ENCODE measurements at regions not wholly inside any gene's neighbourhood (a gene's known extent, or its start where the extent isn't known, plus 50 kb on each side); places are given as distances from the start of the nearest gene placed in this dataset.
"Not testable (repeated sequence)": the region's sequence is repeated elsewhere in the genome, so short reads cannot be mapped to it uniquely, and the experiment has no call there.

- H3K9me2 ChIP-seq (ENCODE audit: low read depth, low read length): no peaks in the 10 kb centered on the region
- H3K27ac ChIP-seq (ENCODE audit: low read depth, low read length, poor library complexity, severe bottlenecking): no peak overlapping the region
- no peaks in the 10 kb centered on the region for H3K79me2 ChIP-seq (ENCODE audit: insufficient read depth, low read length)
- H4K20me1 ChIP-seq (ENCODE audit: insufficient read depth, low read length): no peaks in the 10 kb centered on the region
- no peak overlapping the region for H3K4me2 ChIP-seq (ENCODE audit: low read length)
- H3K9me3 ChIP-seq (ENCODE audit: low read length): no peaks in the 10 kb centered on the region
- no peak overlapping the region for H2AFZ ChIP-seq (ENCODE audit: low read length)
- no peaks in the 10 kb centered on the region for H3F3A ChIP-seq (ENCODE audit: insufficient read depth, low read length)
- H3K27me3 ChIP-seq (ENCODE audit: insufficient read depth, low read length): no peaks in the 10 kb centered on the region
- no peaks in the 10 kb centered on the region for H3K4me1 ChIP-seq (ENCODE audit: insufficient read depth, low read length, severe bottlenecking)
- H3K9ac ChIP-seq (ENCODE audit: low read length): no peak overlapping the region
- no peaks in the 10 kb centered on the region for H3K36me3 ChIP-seq (ENCODE audit: insufficient read depth, low read length)
- no peak for TF ChIP-seq EZH2 (IDR thresholded peaks at IDR 0.05; ENCODE audit: borderline replicate concordance, low read length)
- no peak for TF ChIP-seq CTCF (IDR thresholded peaks at IDR 0.05; ENCODE audit: low read length)
- H3K4me3 ChIP-seq (ENCODE audit: low read depth, low read length, poor library complexity, severe bottlenecking): no peak overlapping the region
Measured at GRCh38 chr11:25625094-25625493, 706.8 kb upstream of the ANO3 start.

DNA sequence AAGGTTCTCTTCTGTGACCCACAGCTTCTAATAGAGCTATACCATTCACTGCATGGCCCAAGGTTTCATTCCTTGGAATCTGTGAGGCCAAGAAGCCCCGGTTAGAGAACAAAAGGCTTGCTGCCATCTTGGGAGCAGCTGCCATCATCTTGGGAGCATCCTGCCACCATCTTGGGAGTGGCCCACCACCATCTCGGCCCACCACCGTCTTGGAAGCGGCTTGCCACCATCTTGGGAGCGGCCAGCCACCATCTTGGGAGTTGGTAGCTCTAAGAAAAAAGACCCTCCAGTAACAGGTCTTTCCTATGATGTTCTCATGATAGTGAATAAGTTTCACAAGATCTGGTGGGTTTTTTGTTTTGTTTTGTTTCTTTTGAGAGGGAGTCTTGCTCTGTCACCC lies 703.9 kb upstream of the ANO3 start:
- Histone ChIP-seq H3K9me2 (ENCODE audit: low read depth, low read length) (no peaks in the 10 kb centered on the region), H3K4me1 (ENCODE audit: insufficient read depth, low read length, severe bottlenecking) (no peaks in the 10 kb centered on the region), H3K27ac (ENCODE audit: low read depth, low read length, poor library complexity, severe bottlenecking) (no peak overlapping the region), H3K27me3 (ENCODE audit: insufficient read depth, low read length) (no peaks in the 10 kb centered on the region), H4K20me1 (ENCODE audit: insufficient read depth, low read length) (no peaks in the 10 kb centered on the region), H2AFZ (ENCODE audit: low read length) (no peak overlapping the region), H3K9ac (ENCODE audit: low read length) (no peak overlapping the region), H3K36me3 (ENCODE audit: insufficient read depth, low read length) (no peaks in the 10 kb centered on the region), H3K4me3 (ENCODE audit: low read depth, low read length, poor library complexity, severe bottlenecking) (no peak overlapping the region), H3K79me2 (ENCODE audit: insufficient read depth, low read length) (no peaks in the 10 kb centered on the region), H3K9me3 (ENCODE audit: low read length) (no peaks in the 10 kb centered on the region), H3K4me2 (ENCODE audit: low read length) (no peak overlapping the region), H3F3A (ENCODE audit: insufficient read depth, low read length) (no peaks in the 10 kb centered on the region)
- TF ChIP-seq CTCF (IDR thresholded peaks at IDR 0.05; ENCODE audit: low read length) (no peak), EZH2 (IDR thresholded peaks at IDR 0.05; ENCODE audit: borderline replicate concordance, low read length) (no peak)

DNA sequence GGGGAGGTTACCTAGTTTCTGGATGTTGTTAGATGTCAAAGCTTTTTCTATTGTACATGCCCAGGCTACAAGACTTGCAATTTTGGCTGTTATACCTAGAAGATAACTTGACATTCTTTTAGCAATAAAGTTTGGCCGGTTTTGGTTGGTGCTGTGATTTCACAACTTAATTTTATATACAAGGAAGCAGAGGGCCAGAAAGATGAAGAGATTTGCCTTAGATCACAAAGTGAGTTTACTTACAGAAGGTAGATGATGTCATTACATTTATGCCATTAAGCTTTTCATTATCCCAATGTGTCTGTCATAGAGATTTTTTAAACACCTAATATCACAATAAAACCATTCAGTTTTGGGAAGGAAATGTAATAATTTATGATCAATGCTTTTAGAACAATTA lies 698.7 kb upstream of the ANO3 start:
- Histone ChIP-seq H2AFZ (ENCODE audit: low read length) (no peak overlapping the region), H3F3A (ENCODE audit: insufficient read depth, low read length) (no peaks in the 10 kb centered on the region), H3K36me3 (ENCODE audit: insufficient read depth, low read length) (no peaks in the 10 kb centered on the region), H3K4me2 (ENCODE audit: low read length) (no peak overlapping the region), H4K20me1 (ENCODE audit: insufficient read depth, low read length) (no peaks in the 10 kb centered on the region), H3K9ac (ENCODE audit: low read length) (no peak overlapping the region), H3K4me1 (ENCODE audit: insufficient read depth, low read length, severe bottlenecking) (no peaks in the 10 kb centered on the region), H3K79me2 (ENCODE audit: insufficient read depth, low read length) (no peaks in the 10 kb centered on the region), H3K27me3 (ENCODE audit: insufficient read depth, low read length) (no peaks in the 10 kb centered on the region), H3K9me3 (ENCODE audit: low read length) (no peaks in the 10 kb centered on the region), H3K27ac (ENCODE audit: low read depth, low read length, poor library complexity, severe bottlenecking) (no peak overlapping the region), H3K9me2 (ENCODE audit: low read depth, low read length) (no peaks in the 10 kb centered on the region), H3K4me3 (ENCODE audit: low read depth, low read length, poor library complexity, severe bottlenecking) (no peak overlapping the region)
- TF ChIP-seq EZH2 (IDR thresholded peaks at IDR 0.05; ENCODE audit: borderline replicate concordance, low read length) (no peak), CTCF (IDR thresholded peaks at IDR 0.05; ENCODE audit: low read length) (no peak)

DNA sequence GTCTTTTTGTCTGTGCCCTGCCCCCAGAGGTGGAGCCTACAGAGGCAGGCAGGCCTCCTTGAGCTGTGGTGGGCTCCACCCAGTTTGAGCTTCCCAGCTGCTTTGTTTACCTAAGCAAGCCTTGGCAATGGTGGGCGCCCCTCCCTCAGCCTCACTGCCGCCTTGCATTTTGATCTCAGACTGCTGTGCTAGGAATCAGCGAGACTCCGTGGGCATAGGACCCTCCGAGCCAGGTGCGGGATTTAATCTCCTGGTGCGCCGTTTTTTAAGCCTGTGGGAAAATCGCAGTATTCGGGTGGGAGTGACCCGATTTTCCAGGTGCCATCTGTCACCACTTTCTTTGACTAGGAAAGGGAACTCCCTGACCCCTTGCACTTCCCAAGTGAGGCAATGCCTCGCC lies 682.7 kb upstream of the ANO3 start:
- not testable (repeated sequence) for H3K9me3 ChIP-seq (ENCODE audit: low read length); H3K9me2 ChIP-seq (ENCODE audit: low read depth, low read length); H3K79me2 ChIP-seq (ENCODE audit: insufficient read depth, low read length); H3F3A ChIP-seq (ENCODE audit: insufficient read depth, low read length); H4K20me1 ChIP-seq (ENCODE audit: insufficient read depth, low read length); H3K4me3 ChIP-seq (ENCODE audit: low read depth, low read length, poor library complexity, severe bottlenecking); H3K36me3 ChIP-seq (ENCODE audit: insufficient read depth, low read length); H3K4me1 ChIP-seq (ENCODE audit: insufficient read depth, low read length, severe bottlenecking); H2AFZ ChIP-seq (ENCODE audit: low read length); H3K4me2 ChIP-seq (ENCODE audit: low read length); H3K9ac ChIP-seq (ENCODE audit: low read length); H3K27me3 ChIP-seq (ENCODE audit: insufficient read depth, low read length); H3K27ac ChIP-seq (ENCODE audit: low read depth, low read length, poor library complexity, severe bottlenecking)
